HCT116 (cell line): ENCODE measurements at regions not wholly inside any gene's neighbourhood (a gene's known extent, or its start where the extent isn't known, plus 50 kb on each side); places are given as distances from the start of the nearest gene placed in this dataset.

Experiments
- ATAC-seq: fragments of 200-7000 bp; cut with Tn5 transposase; 2 replicates; pipeline ENCODE4 v1.9.1; 2020; ENCODE audit warnings: mild to moderate bottlenecking, moderate library complexity
- BruUV-seq: library from RNA; stranded (reverse); fragments of 400-500 nt; replicated peaks from 2 replicates; lab custom pipeline; 2021; lab: Mats Ljungman, UMichigan
- CTCF ChIA-PET: fragments of 300-600 bp; sonication (Branson Sonifier 250); formaldehyde crosslinking; loops from one replicate; lab custom pipeline; 2021; ENCODE audit warnings: antibody characterized with exemption; lab: Charles Lee
- POLR2A ChIA-PET: fragments of 300-600, 350-600 bp; sonication (Branson Sonifier 250); formaldehyde crosslinking; loops from one replicate; lab custom pipeline; 2021; ENCODE audit warnings: antibody characterized with exemption; lab: Charles Lee
- RAD21 ChIA-PET, 2 experiments: fragments of 300-600 bp; sonication (Branson Sonifier 250); formaldehyde crosslinking; loops; one replicate each; lab custom pipeline; 2023; ENCODE audit warnings: low total read pairs in 2 of 2; ENCODE audit not compliant: uncharacterized antibody in 2 of 2, unreplicated experiment in 2 of 2, low non-redundant PET in 1 of 2; lab: Charles Lee
- DNase-seq: peaks from one replicate; pipeline ENCODE4 v3.0.0-alpha.2; 2010; ENCODE audit warnings: low read depth, low spot score
- H2AFZ ChIP-seq: fragments of 200-600 bp; shearing (Covaris generic), sonication (generic); 2 replicates; pipeline ENCODE4 v1.6.1; 2017; ENCODE audit warnings: low read depth, mixed run types, mixed read lengths, antibody characterized with exemption, low read length; ENCODE audit not compliant: poor library complexity, severe bottlenecking
- H3K27ac ChIP-seq: 2 replicates; pipeline ENCODE4 v1.5.1; 2012; ENCODE audit warnings: low read depth, low read length
- H3K27me3 ChIP-seq: fragments of 200-600 bp; sonication (generic); 2 replicates; pipeline ENCODE4 v1.6.1; 2016; ENCODE audit warnings: mixed run types, low read length, mixed read lengths; ENCODE audit not compliant: insufficient read depth
- H3K36me3 ChIP-seq, 2 experiments: fragments of 200-500 bp in 1 of 2; fragments of 200-600 bp in 1 of 2; sonication (Bioruptor generic) in 1 of 2; sonication (generic) in 1 of 2; 2 replicates each; pipeline versions ENCODE4 v1.5.1 to v1.6.1; 2014 to 2016; ENCODE audit warnings: low read length in 2 of 2, inconsistent platforms in 1 of 2, mixed read lengths in 1 of 2, mixed run types in 1 of 2; ENCODE audit not compliant: insufficient read depth in 2 of 2, control insufficient read depth in 1 of 2
- H3K4me1 ChIP-seq, 2 experiments: fragments of 200-600 bp in 1 of 2; sonication (generic) in 1 of 2; 2 replicates each; pipeline versions ENCODE4 v1.5.1 to v1.6.1; 2012 to 2017; ENCODE audit warnings: low read length in 2 of 2, inconsistent platforms in 1 of 2, mild to moderate bottlenecking in 1 of 2, mixed read lengths in 1 of 2, mixed run types in 1 of 2, moderate library complexity in 1 of 2; ENCODE audit not compliant: insufficient read depth in 2 of 2, control insufficient read depth in 1 of 2
- H3K4me2 ChIP-seq: fragments of 200-600 bp; sonication (generic); 2 replicates; pipeline ENCODE4 v1.6.1; 2017; ENCODE audit warnings: mixed run types, low read length, mixed read lengths
- H3K4me3 ChIP-seq, 2 experiments: fragments of 200-600 bp in 1 of 2; sonication (generic) in 1 of 2; replicated peaks in 1 of 2; 2 replicates each; pipeline ENCODE4 v1.5.1; 2011 to 2016; ENCODE audit warnings: low read length in 2 of 2, control low read depth in 1 of 2, low read depth in 1 of 2, mild to moderate bottlenecking in 1 of 2, mixed read lengths in 1 of 2, mixed run types in 1 of 2
- H3K79me2 ChIP-seq: fragments of 200-600 bp; sonication (generic); 2 replicates; pipeline ENCODE4 v1.6.1; 2017; ENCODE audit warnings: mild to moderate bottlenecking, mixed run types, low read length, moderate library complexity, mixed read lengths; ENCODE audit not compliant: insufficient read depth
- H3K9ac ChIP-seq: fragments of 200-600 bp; sonication (generic); 2 replicates; pipeline ENCODE4 v1.6.1; 2016; ENCODE audit warnings: low read length, mixed read lengths
- H3K9me2 ChIP-seq: fragments of 200-600 bp; sonication (generic), shearing (Covaris generic); 2 replicates; pipeline ENCODE4 v1.6.1; 2017; ENCODE audit warnings: mixed run types, mild to moderate bottlenecking, moderate library complexity; ENCODE audit not compliant: insufficient read depth
- H3K9me3 ChIP-seq, 2 experiments: fragments of 200-500 bp in 1 of 2; fragments of 200-600 bp in 1 of 2; sonication (Bioruptor generic) in 1 of 2; sonication (generic) in 1 of 2; 2 replicates each; pipeline ENCODE4 v1.6.1; 2014 to 2017; ENCODE audit warnings: low read length in 2 of 2, mixed read lengths in 2 of 2, inconsistent platforms in 1 of 2, low read depth in 1 of 2, mild to moderate bottlenecking in 1 of 2, mixed run types in 1 of 2, moderate library complexity in 1 of 2; ENCODE audit not compliant: control insufficient read depth in 1 of 2, insufficient read depth in 1 of 2
- H4K20me1 ChIP-seq: fragments of 200-600 bp; sonication (generic), shearing (Covaris generic); 2 replicates; pipeline ENCODE4 v1.6.1; 2017; ENCODE audit warnings: mixed run types, mild to moderate bottlenecking, moderate library complexity; ENCODE audit not compliant: insufficient read depth
- CBX3 ChIP-seq: IDR thresholded peaks from 2 replicates; pipeline ENCODE4 v1.6.1; 2012; ENCODE audit warnings: low read depth
- CEBPB ChIP-seq: IDR thresholded peaks from 2 replicates; pipeline ENCODE4 v1.6.1; 2012; ENCODE audit warnings: low read depth
- EGR1 ChIP-seq: IDR thresholded peaks from 2 replicates; pipeline ENCODE4 v1.6.1; 2012; ENCODE audit warnings: low read depth
- ELF1 ChIP-seq: IDR thresholded peaks from 2 replicates; pipeline ENCODE4 v1.6.1; 2012; ENCODE audit warnings: low read depth, borderline replicate concordance
- EZH2 ChIP-seq: fragments of 200-600 bp; sonication (generic); IDR thresholded peaks from 2 replicates; pipeline ENCODE4 v1.6.1; 2017; ENCODE audit warnings: antibody characterized with exemption, mixed run types
- FOSL1 ChIP-seq: IDR thresholded peaks from 2 replicates; pipeline ENCODE4 v1.6.1; 2012; ENCODE audit warnings: low read depth
- MAX ChIP-seq: IDR thresholded peaks from 2 replicates; pipeline ENCODE4 v1.6.1; 2012
- POLR2A ChIP-seq: IDR thresholded peaks from 2 replicates; pipeline ENCODE4 v1.7.0; 2011; ENCODE audit warnings: borderline replicate concordance; ENCODE audit not compliant: insufficient read depth, insufficient read length; ENCODE audit errors: extremely low read depth
- POLR2AphosphoS5 ChIP-seq: IDR thresholded peaks from 2 replicates; pipeline ENCODE4 v1.6.1; 2011; ENCODE audit warnings: mild to moderate bottlenecking, low read depth, low read length, moderate library complexity
- SIN3A ChIP-seq: IDR thresholded peaks from 2 replicates; pipeline ENCODE4 v1.6.1; 2012; ENCODE audit warnings: low read depth
- SP1 ChIP-seq: IDR thresholded peaks from 2 replicates; pipeline ENCODE4 v1.6.1; 2012; ENCODE audit warnings: low read depth
- SRF ChIP-seq: IDR thresholded peaks from 2 replicates; pipeline ENCODE4 v1.6.1; 2012; ENCODE audit warnings: low read depth
- TCF7L2 ChIP-seq: IDR thresholded peaks from 2 replicates; pipeline ENCODE4 v1.7.0; 2011; ENCODE audit warnings: borderline replicate concordance, inconsistent platforms; ENCODE audit not compliant: insufficient read depth, insufficient read length; ENCODE audit errors: extremely low read depth
- YY1 ChIP-seq: IDR thresholded peaks from 2 replicates; pipeline ENCODE4 v1.6.1; 2011; ENCODE audit warnings: low read length, low read depth, moderate library complexity, mild to moderate bottlenecking; ENCODE audit not compliant: insufficient replicate concordance; ENCODE audit errors: extremely low read depth
- ZFX ChIP-seq: fragments of 450-650 bp; IDR thresholded peaks from 2 replicates; pipeline ENCODE4 v1.6.1; 2017
- intact Hi-C: fragments of 100-400 bp; cut with micrococcal nuclease; formaldehyde crosslinking; loops from 2 replicates; pipeline ENCODE4 v1.10.0; 2022
- TF ChIP-seq, protein P1 (sequence below): IDR thresholded peaks from 2 replicates; pipeline ENCODE4 v1.6.1; 2012

DNA sequence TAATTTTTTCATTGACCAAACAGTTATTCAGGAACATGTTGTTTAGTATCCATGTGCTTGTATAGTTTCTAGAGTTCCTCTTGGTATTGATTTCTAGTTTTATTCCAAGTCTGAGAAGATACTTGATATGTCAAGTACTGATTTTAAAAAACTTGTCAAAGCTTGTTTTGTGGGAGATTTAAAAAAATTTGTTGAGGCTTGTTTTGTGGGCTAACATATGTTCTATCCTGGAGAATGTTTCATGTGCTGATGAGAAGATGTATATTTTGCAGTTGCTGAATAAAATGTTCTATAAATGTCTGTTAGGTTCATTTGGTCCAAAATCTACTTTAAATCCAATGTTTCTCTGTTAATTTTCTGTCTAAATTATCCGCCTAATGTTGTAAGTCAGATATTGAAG is 1065.1 kb upstream of the WWC1 start:
- no peak overlapping the region for H3K4me2 ChIP-seq
- no peaks in the 10 kb centered on the region for H3K79me2 ChIP-seq
- BruUV-seq = no TSS peak
- ChIA-PET RAD21 (no interaction called here), CTCF (no interaction called here), POLR2A (no interaction called here)
- H2AFZ ChIP-seq = no peak overlapping the region
- no peaks in the 10 kb centered on the region for H3K27me3 ChIP-seq
- H3K9me3 ChIP-seq = peaks cover 3 to 7% of the 10 kb centered on the region in 2 experiments; a peak in 1 of 4 replicates
- H3K9me2 ChIP-seq = no peaks in the 10 kb centered on the region
- H3K4me1 ChIP-seq = no peaks in the 10 kb centered on the region
- ATAC-seq (no peak), DNase-seq (no peak)
- no peak overlapping the region for H3K4me3 ChIP-seq
- intact Hi-C loops = no loop called here
- no peaks in the 10 kb centered on the region for H3K36me3 ChIP-seq
- no peak overlapping the region for H3K27ac ChIP-seq
- no peaks in the 10 kb centered on the region for H4K20me1 ChIP-seq
- H3K9ac ChIP-seq = no peak overlapping the region
- TF ChIP-seq EGR1 (no peak), YY1 (no peak), SRF (no peak), CBX3 (no peak), POLR2AphosphoS5 (no peak), MAX (no peak), EZH2 (no peak), SP1 (no peak), POLR2A (no peak), ELF1 (no peak), ZFX (no peak), FOSL1 (no peak), SIN3A (no peak), TCF7L2 (no peak), CEBPB (no peak)
- TF ChIP-seq, protein P1, sequence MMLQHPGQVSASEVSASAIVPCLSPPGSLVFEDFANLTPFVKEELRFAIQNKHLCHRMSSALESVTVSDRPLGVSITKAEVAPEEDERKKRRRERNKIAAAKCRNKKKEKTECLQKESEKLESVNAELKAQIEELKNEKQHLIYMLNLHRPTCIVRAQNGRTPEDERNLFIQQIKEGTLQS = no peak
